ENCODE measurements at regions not wholly inside any gene's neighbourhood (a gene's known extent, or its start where the extent isn't known, plus 50 kb on each side); places are given as distances from the start of the nearest gene placed in this dataset.

DNA sequence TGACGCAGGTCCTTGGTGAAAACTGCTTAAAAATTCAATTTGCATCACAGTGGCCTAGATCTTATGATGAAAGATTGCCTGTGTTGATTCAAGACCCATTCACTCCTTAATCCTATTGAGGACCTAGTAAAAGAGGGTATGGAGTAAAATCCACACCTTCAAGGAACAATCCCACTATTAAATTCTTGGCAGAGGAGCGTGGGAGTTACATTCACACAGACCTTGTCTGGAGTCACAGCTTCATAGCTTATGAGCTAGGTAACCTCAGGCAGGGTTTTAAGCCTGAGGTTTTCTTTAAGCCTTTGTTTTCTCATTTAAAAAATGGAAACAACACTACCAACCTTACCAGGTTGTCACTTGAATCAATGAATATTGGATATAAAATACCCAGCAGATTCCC is 566.5 kb upstream of the ZNF462 start:
- TF ChIP-seq, protein P1, sequence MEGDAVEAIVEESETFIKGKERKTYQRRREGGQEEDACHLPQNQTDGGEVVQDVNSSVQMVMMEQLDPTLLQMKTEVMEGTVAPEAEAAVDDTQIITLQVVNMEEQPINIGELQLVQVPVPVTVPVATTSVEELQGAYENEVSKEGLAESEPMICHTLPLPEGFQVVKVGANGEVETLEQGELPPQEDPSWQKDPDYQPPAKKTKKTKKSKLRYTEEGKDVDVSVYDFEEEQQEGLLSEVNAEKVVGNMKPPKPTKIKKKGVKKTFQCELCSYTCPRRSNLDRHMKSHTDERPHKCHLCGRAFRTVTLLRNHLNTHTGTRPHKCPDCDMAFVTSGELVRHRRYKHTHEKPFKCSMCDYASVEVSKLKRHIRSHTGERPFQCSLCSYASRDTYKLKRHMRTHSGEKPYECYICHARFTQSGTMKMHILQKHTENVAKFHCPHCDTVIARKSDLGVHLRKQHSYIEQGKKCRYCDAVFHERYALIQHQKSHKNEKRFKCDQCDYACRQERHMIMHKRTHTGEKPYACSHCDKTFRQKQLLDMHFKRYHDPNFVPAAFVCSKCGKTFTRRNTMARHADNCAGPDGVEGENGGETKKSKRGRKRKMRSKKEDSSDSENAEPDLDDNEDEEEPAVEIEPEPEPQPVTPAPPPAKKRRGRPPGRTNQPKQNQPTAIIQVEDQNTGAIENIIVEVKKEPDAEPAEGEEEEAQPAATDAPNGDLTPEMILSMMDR (IDR thresholded peaks at IDR 0.05): no peak
- TF ChIP-seq POLR2A (IDR thresholded peaks at IDR 0.05) (no peak), EP300 (IDR thresholded peaks at IDR 0.05) (no peak), POLR2AphosphoS5 (IDR thresholded peaks at IDR 0.05) (no peak)
